ENCODE measurements at regions not wholly inside any gene's neighbourhood (a gene's known extent, or its start where the extent isn't known, plus 50 kb on each side); places are given as distances from the start of the nearest gene placed in this dataset.
"Not testable (repeated sequence)": the region's sequence is repeated elsewhere in the genome, so short reads cannot be mapped to it uniquely, and the experiment has no call there.

DNA sequence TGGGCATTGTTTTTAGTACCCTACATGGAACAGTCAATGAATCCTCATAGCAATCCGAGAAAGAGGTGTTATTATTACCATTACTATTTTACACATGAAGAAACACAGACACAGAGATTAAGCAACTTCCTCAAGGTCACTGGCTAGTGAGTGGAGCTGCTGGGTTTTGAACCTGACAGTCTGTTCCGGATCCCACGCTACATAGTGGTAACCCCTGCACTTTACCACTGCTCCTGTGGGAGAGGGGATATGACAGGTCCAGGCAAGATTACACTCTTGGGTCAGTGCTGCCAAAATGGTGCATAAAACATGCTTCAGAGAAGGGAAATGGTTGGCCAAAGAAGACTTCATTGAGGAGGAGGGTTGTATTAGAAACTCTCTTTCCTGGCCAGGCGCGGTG, 185.7 kb downstream of the XPNPEP1 start:
- POLR2A ChIA-PET = no interaction called here
- TF ChIP-seq, protein P1, sequence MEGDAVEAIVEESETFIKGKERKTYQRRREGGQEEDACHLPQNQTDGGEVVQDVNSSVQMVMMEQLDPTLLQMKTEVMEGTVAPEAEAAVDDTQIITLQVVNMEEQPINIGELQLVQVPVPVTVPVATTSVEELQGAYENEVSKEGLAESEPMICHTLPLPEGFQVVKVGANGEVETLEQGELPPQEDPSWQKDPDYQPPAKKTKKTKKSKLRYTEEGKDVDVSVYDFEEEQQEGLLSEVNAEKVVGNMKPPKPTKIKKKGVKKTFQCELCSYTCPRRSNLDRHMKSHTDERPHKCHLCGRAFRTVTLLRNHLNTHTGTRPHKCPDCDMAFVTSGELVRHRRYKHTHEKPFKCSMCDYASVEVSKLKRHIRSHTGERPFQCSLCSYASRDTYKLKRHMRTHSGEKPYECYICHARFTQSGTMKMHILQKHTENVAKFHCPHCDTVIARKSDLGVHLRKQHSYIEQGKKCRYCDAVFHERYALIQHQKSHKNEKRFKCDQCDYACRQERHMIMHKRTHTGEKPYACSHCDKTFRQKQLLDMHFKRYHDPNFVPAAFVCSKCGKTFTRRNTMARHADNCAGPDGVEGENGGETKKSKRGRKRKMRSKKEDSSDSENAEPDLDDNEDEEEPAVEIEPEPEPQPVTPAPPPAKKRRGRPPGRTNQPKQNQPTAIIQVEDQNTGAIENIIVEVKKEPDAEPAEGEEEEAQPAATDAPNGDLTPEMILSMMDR (IDR thresholded peaks at IDR 0.05; ENCODE audit: insufficient read depth, low read length, missing control alignments) = no peak
- DNase-seq (ENCODE audit: low read depth, low spot score) = no peak
- CTCF ChIA-PET = no interaction called here
- no peak overlapping the region for H3K4me3 ChIP-seq (ENCODE audit: low read depth, low read length)

DNA sequence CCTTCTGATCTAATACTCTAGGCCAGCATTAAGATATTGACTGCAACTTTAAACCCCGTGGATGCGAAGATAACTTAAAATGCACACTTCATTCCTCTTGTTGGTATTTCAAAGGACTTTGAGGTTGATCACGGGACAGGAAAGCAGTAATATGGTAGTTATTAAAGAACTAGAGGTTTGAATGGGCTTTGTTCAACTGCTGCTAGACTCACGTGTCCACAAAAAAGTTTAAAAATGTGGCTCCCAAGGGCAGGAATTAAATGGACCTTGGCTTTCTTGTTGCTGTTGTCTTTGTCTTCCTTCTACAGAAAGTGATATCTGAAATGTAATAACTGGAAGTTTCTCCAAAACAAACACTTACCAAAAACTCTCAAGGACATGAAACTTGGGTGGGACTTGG, 186.3 kb downstream of the XPNPEP1 start:
- POLR2A ChIA-PET = no interaction called here
- CTCF ChIA-PET = no interaction called here
- no peak for DNase-seq (ENCODE audit: low read depth, low spot score)
- H3K4me3 ChIP-seq (ENCODE audit: low read depth, low read length) = no peak overlapping the region
- TF ChIP-seq, protein P1 (IDR thresholded peaks at IDR 0.05; ENCODE audit: insufficient read depth, low read length, missing control alignments) = no peak

DNA sequence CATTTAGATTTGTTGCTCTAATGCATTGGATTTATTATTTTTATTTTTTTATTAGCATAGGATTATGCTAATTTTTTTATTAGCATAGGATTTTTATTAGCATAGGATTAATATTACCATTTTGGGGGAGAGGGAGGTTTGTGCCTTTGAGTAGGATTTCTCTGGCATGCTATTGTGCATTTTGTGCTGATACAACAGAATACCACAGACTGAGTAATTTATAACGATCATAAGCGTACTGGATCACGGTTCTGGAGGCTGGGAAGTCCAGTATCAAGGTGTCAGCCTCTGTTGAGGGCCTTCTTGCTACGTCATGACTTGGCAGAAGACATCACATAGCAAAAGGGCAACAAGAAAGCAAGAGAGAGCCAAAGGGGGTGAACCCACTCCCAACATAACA, 187.5 kb downstream of the XPNPEP1 start:
- TF ChIP-seq, protein P1 (IDR thresholded peaks at IDR 0.05; ENCODE audit: insufficient read depth, low read length, missing control alignments) = no peak
- no peak for DNase-seq (ENCODE audit: low read depth, low spot score)
- no peak overlapping the region for H3K4me3 ChIP-seq (ENCODE audit: low read depth, low read length)
- POLR2A ChIA-PET = no interaction called here
- CTCF ChIA-PET = no interaction called here

DNA sequence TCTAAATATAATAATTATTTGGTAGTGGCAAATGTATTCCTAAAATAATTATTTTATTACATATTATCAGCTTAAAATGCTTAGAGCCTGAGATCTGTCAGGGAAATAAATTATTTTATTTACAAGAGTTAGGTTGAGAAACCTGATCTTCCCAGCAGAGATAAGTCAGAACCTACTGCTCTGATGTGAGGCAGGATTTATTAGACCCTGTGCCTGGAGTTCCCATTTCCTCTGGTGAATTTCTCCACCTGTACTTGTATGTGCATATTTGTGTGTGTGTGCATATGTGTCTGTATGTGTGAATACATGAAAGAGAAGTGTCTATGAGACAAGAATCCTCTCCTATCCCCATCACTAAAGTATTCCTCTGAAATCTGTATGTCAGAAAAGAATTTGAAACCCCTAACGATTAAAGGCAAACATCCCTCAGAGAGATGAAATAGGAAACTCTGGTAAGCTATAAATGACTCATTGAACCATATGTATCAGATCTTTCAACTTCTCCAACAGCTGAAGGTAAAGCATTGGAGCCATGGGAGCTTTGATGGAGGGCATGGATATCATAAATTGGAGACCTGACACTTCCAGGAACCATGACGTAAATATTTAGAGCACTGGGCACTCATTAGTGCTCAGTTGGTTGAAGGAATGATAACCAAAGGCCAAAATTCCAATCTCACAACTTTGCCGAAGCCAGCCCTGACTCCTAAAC, 190.9 kb downstream of the XPNPEP1 start:
- TF ChIP-seq, protein P1 (IDR thresholded peaks at IDR 0.05; ENCODE audit: insufficient read depth, low read length, missing control alignments) = no peak
- no peak for DNase-seq (ENCODE audit: low read depth, low spot score)
- no peak overlapping the region for H3K4me3 ChIP-seq (ENCODE audit: low read depth, low read length)
- ChIA-PET CTCF (no interaction called here), POLR2A (no interaction called here)

DNA sequence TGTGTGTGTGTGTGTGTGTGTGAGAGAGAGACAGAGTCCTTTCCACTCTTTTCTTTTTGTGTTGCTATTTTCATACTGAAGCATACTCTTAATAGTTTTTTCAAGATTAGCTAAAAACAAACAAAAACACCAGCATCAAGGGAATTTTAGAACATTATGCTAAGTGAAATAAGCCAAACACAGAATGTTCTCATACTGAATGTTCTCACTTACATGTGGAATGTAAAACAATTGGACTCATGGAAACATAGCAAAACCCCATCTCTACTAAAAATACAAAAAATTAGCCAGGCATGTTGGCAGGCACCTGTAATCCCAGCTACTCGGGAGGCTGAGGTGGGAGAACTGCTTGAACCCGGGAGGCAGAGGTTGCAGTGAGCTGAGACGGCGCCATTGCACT, 193.4 kb downstream of the XPNPEP1 start:
- DNase-seq (ENCODE audit: low read depth, low spot score); H3K4me3 ChIP-seq (ENCODE audit: low read depth, low read length); POLR2A ChIA-PET; CTCF ChIA-PET: not testable (repeated sequence)

DNA sequence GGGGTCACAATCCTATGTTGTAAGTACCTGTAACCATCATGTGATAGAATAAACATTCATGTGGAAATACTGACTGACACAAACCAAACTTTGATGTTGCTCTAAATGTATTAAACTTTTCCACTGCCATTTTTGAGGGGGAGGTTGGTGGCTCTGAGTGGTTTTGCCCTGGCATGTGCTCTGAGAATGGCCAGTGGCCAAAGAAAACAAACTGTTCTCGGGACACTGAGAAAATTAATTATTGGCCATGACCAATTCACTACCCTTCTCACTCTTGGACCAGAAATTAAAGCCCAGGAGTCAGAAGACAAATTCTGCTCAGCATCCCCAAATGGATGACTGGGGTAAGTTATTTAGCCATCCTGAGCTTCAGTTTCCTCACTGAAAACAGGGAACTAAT, 195.9 kb downstream of the XPNPEP1 start:
- no peak overlapping the region for H3K4me3 ChIP-seq (ENCODE audit: low read depth, low read length)
- TF ChIP-seq, protein P1 (IDR thresholded peaks at IDR 0.05; ENCODE audit: insufficient read depth, low read length, missing control alignments) = no peak
- CTCF ChIA-PET = no interaction called here

DNA sequence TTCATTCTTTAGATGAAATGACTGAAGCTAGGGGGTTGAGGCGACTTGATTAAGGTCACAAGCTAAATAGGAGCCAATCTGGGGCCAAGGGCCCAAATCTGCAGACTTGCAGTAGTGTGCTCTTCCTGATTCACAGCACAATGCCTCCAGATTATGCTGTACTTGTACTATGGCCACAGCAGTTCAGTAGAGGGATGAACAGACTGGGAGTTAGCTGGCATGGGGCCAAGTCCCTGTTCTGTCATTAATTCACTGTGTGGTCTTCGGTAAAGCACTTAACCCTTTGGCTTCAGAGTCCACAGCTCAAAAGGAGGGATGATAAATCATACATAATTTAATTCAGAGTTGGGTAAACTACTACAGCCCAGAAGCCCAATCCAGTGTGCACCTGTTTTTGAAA, 196.8 kb downstream of the XPNPEP1 start:
- TF ChIP-seq, protein P1 (IDR thresholded peaks at IDR 0.05; ENCODE audit: insufficient read depth, low read length, missing control alignments) = no peak
- no peak for DNase-seq (ENCODE audit: low read depth, low spot score)
- POLR2A ChIA-PET = no interaction called here
- CTCF ChIA-PET = no interaction called here
- no peak overlapping the region for H3K4me3 ChIP-seq (ENCODE audit: low read depth, low read length)

More for the DNA sequence above, 195.9 kb downstream of the XPNPEP1 start:
- no peak for DNase-seq (ENCODE audit: low read depth, low spot score)
- POLR2A ChIA-PET = no interaction called here

Data from AG04449 (cell line).